NCI-H524 treated with DMSO at 0.1 percent for 48 hours (cell line): ENCODE measurements at regions not wholly inside any gene's neighbourhood (a gene's known extent, or its start where the extent isn't known, plus 50 kb on each side); places are given as distances from the start of the nearest gene placed in this dataset.
"Not testable (repeated sequence)": the region's sequence is repeated elsewhere in the genome, so short reads cannot be mapped to it uniquely, and the experiment has no call there.

Experiments used
- DNase-seq: peaks from one replicate; lab custom pipeline; 2025; lab: John Stamatoyannopoulos, UW

DNA sequence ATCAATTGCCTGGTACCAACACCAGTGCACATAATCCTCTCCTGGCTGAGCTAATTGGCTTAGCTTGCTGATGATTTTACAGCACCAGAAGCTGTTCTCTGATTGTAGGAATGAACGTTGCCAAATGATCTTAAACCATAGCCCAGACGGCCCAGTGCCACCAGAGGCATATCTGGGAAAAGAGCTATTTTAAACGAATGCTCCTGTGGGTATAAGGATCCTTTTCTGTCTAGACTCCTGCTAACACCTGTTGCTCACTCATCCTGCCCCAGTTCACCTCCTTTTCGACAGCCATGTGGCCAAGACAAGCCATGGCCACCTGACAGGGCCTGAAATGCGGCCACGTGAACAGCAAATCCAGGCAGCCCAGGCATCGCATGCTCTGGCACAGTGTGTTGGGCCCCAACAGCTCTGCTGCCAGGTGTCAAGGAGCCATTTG, 289.9 kb upstream of the SLC30A5 start:
- DNase-seq: peak; percentile 17

DNA sequence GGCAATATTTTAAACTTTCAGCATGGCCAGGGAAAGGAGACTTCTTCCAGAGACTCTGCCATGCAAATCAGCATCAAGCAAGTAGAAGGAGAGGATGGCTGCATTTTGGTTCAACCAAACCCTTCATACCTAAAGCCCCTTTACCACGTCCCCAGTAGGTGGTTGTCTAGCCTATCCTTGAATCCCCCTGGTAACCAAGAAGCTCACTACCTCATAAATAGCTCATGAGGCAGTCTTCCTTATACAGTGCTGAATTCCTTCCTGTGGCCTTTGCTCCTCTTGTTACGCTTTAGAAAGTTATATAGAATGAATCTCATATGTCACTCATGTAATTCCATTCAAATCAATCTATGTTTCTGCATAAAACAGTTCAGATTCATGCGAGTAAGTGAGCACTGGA, 289.5 kb upstream of the SLC30A5 start:
- no peak for DNase-seq

DNA sequence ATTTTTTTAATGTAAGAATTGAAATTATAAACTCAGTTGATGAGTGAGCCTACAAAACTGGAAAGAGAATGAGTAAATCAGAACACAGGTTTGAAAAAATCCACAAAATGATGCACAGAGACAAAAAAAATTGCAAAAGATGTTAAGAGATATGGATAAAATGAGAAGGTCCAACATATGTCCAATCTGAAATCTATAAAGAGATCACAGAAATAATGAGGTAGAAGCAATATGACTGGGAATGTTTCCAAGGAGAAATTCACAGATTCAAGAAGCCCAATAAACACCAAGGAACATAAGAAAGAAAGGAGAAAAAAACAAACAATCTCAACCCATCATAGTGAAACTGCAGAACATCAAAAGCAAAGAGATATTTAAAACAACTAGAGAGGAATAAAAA, 288.4 kb upstream of the SLC30A5 start:
- no peak for DNase-seq

DNA sequence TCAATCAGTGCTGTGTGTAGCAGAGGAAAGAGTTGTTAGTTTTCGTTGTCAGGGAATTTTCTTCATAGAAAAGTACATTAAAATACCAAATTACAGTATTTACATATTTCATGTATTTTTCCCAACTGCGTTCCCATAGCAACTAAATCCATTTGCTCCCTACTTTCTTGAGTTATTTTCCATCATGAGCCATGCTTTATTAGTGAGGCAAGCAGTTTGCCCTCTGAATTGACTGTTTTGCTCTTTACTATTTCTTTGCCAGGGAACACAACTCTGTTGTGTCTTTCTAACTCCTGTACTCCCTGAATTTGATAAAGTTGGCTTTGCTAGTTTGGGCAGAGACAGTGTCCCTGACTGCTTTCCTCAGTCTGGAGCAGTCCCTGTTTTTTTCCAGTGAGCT, 276.2 kb upstream of the SLC30A5 start:
- no peak for DNase-seq

GRCh38 chr5:68818057-68818695, 275.6 kb upstream of the SLC30A5 start:
- DNase-seq: no peak

DNA sequence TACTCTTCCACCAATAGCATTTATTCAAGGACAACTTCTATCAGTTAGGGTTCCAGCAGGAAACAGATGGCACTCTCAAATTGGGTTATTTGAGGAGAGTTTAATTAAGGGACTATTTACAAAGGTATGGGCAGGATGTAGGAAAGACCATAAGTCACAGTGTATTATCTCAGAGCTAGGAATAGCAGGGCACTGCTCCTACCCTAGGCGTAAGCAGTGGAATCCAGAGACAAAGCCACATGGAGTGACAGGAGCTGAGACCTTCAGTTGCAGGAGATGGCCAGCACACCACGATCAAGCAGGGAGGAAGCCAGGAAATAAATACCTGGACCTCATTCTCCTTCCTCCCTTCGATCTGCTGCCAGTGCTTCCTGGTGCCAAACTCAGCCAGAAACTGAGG, 274.9 kb upstream of the SLC30A5 start:
- DNase-seq: no peak

GRCh38 chr5:68821056-68821455, 272.8 kb upstream of the SLC30A5 start:
- DNase-seq: no peak

DNA sequence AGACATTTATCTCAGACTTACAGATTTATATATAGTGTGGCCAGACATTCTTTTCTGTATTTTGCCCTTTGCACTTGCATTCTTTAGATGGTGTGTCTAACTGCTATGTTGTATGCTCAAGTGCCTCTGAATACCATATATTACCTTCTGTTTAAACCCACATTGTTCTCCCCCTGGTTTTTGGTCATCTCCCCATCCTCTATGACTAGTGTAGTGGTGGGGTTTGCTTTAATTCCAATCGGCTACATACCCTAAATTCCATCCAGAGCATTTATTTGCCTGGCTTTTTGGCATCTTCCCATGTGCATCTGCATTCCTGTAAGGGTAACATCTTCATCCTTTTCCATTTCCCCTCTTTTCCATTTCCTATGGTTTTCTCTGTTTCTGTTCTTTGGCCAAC, 271.0 kb upstream of the SLC30A5 start:
- no peak for DNase-seq

GRCh38 chr5:68823301-68823700, 270.5 kb upstream of the SLC30A5 start:
- no peak for DNase-seq

DNA sequence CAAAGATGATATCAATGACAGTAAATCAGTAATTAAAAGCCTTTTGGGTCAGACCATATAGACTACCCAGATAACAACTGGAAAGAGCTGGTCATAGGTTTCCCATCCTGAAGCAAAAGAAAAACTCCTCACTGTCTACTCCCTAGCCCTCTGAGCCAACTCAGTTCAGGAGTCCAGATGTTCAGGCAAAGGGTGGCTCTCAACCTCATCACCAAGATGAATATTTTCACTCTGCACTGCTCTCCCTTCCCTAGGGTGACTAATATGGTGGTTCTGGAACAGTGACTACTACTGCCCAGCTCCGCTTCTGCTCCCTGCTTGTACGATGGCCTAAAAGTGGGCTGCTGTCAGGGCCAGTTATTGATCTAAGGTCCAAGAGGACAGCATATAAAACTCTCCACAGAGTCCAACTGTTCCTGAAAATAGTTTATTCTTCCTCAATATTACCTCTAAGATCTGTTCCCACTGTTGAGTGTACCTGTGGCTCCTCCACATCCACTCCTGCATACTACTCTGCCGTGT, 263.4 kb upstream of the SLC30A5 start:
- no peak for DNase-seq

- DNase-seq: no peak
Observed at GRCh38 chr5:68834491-68834981, 259.3 kb upstream of the SLC30A5 start.

- no peak for DNase-seq
Observed at GRCh38 chr5:68838157-68838718, 255.6 kb upstream of the SLC30A5 start.

DNA sequence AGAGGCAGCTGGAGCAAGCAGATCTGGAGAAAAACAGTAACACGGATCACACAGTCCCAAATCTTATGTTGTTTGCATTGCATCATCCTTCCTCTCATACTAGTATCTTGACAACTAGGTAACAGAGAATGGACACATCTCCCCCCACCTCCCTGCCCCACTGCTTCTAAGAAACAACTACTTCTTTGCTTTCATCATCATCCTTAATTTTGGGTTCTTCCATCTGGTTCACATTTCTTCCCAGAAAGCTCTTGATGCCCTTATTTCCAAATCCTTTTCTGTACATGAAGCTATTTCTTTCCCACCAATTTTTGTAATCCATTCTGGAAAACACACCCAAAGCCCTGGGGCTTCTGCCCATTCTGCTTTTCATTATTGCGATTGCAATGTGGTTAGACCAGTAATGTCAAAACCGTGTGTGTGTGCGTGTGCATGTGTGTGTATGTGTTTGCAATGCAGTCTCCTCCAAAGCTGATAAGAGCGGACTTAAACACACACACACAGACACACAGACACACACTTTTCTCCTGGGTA, 254.7 kb upstream of the SLC30A5 start:
- no peak for DNase-seq

GRCh38 chr5:68843624-68844364, 250.0 kb upstream of the SLC30A5 start:
- DNase-seq: peak; percentile 11

DNA sequence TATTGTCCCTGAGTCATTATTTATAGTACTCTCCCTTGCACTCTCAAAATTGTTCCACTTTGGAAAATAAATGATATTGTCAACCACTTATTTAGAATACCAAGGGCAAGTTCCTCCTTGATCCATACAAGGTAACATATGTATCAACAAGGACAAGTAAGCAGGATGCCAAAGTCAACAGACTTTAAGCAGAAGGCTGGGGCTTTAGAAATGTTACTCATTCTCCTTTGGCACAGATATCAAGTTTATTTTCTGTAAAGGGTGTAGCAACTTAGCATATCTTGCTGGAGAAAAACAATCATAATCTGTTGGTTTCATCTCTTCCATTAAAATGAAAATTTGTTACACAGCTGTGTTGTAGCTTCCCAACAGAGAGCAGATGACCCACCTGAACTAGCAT, 248.7 kb upstream of the SLC30A5 start:
- no peak for DNase-seq

GRCh38 chr5:68846828-68847227, 247.0 kb upstream of the SLC30A5 start:
- DNase-seq: no peak

DNA sequence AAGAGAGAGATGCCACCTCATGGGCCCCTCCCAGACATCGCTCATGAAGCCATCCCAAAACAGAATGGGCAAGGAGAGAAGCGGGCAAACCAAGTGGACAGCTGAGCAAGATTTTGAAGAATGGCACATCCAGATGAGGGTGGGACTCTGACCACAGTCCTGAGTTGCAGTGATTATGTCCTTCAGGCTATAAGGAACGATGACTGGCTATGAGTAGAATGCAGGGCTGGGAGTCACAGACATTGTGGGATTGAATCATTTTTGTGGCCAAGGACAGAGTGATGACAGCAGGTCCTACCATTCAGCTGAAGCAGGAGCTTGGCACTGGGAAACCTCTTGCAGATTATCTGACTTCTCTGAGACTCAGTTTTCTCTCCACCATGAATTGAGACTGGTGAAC, 245.7 kb upstream of the SLC30A5 start:
- DNase-seq: no peak

GRCh38 chr5:68849103-68849502, 244.7 kb upstream of the SLC30A5 start:
- DNase-seq: no peak

GRCh38 chr5:68849906-68850305, 243.9 kb upstream of the SLC30A5 start:
- no peak for DNase-seq

- DNase-seq: no peak
Observed at GRCh38 chr5:68861099-68861498, 232.7 kb upstream of the SLC30A5 start.

- DNase-seq: no peak
Observed at GRCh38 chr5:68862560-68862959, 231.3 kb upstream of the SLC30A5 start.

- not testable (repeated sequence) for DNase-seq
Observed at GRCh38 chr5:68865192-68865591, 228.6 kb upstream of the SLC30A5 start.
